ENCODE measurements at regions not wholly inside any gene's neighbourhood (a gene's known extent, or its start where the extent isn't known, plus 50 kb on each side); places are given as distances from the start of the nearest gene placed in this dataset.

DNA sequence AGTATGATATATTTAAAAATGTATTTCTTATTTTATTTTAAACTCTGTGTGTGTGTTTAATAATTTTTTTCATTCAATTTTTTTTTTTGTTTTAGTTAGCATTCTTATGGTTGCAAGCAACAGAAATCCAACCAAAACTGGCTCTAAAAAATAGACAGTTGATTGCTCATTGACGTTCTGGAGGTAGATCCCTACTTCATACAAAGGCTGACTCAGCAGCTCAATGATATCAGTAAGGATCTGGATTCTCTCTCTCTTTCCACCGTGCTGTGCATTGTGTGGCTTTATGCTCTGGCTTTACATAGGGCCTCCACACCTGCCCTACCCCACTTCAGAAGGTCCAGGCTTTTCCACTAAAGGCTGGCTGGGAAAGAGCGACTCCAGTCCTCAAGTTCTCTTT, 117.8 kb downstream of the UCHL1 start:
- H3K27me3 Mint-ChIP-seq: peaks cover 4% of the 10 kb centered on the region
- ATAC-seq (ENCODE audit: low read depth) (no peak), DNase-seq (no peak)
- H3K79me2 ChIP-seq (ENCODE audit: control insufficient read depth, insufficient read depth, low read length): no peaks in the 10 kb centered on the region
- H3K4me3 ChIP-seq (ENCODE audit: control extremely low read depth in 1 of 5, extremely low read depth in 1 of 5, insufficient read depth in 1 of 5, low read depth in 2 of 5, low read length in 4 of 5): no peak overlapping the region
- H4K20me1 ChIP-seq (ENCODE audit: control insufficient read depth, insufficient read depth, low read length, poor library complexity, severe bottlenecking): no peaks in the 10 kb centered on the region
- H3K27ac ChIP-seq (ENCODE audit: low read length in 2 of 2): no peak overlapping the region
- H3K9me3 Mint-ChIP-seq (ENCODE audit: insufficient read depth): peaks cover 8% of the 10 kb centered on the region
- POLR2A ChIA-PET: no interaction called here
- CTCF ChIA-PET: no interaction called here
- no peaks in the 10 kb centered on the region for H3K4me1 Mint-ChIP-seq
- 80% methylated on average over 1 of the region's 3 CpGs for WGBS (ENCODE audit: insufficient coverage)
- no peak overlapping the region for H3K9ac ChIP-seq (ENCODE audit: low read length)
- TF ChIP-seq EZH2 (IDR thresholded peaks at IDR 0.05; ENCODE audit: borderline replicate concordance, insufficient read depth, low read depth, low read length, poor library complexity, severe bottlenecking): no peak
- TF ChIP-seq, protein P1, sequence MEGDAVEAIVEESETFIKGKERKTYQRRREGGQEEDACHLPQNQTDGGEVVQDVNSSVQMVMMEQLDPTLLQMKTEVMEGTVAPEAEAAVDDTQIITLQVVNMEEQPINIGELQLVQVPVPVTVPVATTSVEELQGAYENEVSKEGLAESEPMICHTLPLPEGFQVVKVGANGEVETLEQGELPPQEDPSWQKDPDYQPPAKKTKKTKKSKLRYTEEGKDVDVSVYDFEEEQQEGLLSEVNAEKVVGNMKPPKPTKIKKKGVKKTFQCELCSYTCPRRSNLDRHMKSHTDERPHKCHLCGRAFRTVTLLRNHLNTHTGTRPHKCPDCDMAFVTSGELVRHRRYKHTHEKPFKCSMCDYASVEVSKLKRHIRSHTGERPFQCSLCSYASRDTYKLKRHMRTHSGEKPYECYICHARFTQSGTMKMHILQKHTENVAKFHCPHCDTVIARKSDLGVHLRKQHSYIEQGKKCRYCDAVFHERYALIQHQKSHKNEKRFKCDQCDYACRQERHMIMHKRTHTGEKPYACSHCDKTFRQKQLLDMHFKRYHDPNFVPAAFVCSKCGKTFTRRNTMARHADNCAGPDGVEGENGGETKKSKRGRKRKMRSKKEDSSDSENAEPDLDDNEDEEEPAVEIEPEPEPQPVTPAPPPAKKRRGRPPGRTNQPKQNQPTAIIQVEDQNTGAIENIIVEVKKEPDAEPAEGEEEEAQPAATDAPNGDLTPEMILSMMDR (IDR thresholded peaks at IDR 0.05): no peak
- no peaks in the 10 kb centered on the region for H3K36me3 ChIP-seq (replicated peaks in 1 of 2; ENCODE audit: control extremely low read depth in 1 of 2, control insufficient read depth in 1 of 2, extremely low read depth in 1 of 2, insufficient read depth in 2 of 2, low read length in 1 of 2)
- H3K27ac Mint-ChIP-seq: no peak overlapping the region
- intact Hi-C loops (cut with micrococcal nuclease): no loop called here
- H3K27me3 ChIP-seq (replicated peaks in 1 of 4; ENCODE audit: control extremely low read depth in 1 of 4, control insufficient read depth in 3 of 4, insufficient read depth in 4 of 4, low read length in 3 of 4): no peaks in the 10 kb centered on the region
- H3K4me3 Mint-ChIP-seq: no peak overlapping the region
- no peak overlapping the region for H2AFZ ChIP-seq (ENCODE audit: insufficient read depth, low read depth, low read length, poor library complexity, severe bottlenecking)
- no peaks in the 10 kb centered on the region for H3K4me1 ChIP-seq (ENCODE audit: control insufficient read depth in 2 of 2, insufficient read depth in 2 of 2, low read length in 2 of 2)
- no peak overlapping the region for H3K4me2 ChIP-seq (replicated peaks; ENCODE audit: low read depth, low read length, poor library complexity, severe bottlenecking)
- H3K9me3 ChIP-seq (ENCODE audit: control extremely low read depth in 1 of 3, control insufficient read depth in 2 of 3, insufficient read depth in 1 of 3, low read length in 2 of 3): peaks cover 0 to 3% (median 0%) of the 10 kb centered on the region in 3 donors

DNA sequence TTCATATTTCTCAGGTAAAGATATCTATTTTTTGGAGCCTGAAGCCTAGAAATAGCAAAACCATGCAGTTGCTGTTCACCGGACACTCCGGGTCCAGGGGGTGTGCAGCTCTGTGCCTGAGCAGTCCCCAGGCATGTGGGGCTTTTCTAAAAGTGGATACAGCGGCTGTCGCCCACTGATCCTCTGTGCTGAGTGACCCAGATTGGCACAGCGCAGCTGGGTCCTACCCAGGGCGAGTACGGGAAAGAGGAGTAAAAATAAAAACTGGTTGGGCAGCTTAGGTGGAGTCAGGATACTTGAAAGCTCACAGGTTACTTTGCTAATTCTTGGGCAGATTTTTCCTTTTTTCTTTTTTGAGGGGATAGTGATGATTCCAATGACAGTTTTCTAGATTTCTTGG, 118.8 kb downstream of the UCHL1 start:
- ChIA-PET POLR2A (no interaction called here), CTCF (no interaction called here)
- peaks cover 8% of the 10 kb centered on the region for H3K9me3 Mint-ChIP-seq (ENCODE audit: insufficient read depth)
- no peak overlapping the region for H3K9ac ChIP-seq (ENCODE audit: low read length)
- WGBS (ENCODE audit: insufficient coverage): 95% methylated on average over 7 of the region's 7 CpGs
- H3K4me3 Mint-ChIP-seq: no peak overlapping the region
- no peaks in the 10 kb centered on the region for H3K79me2 ChIP-seq (ENCODE audit: control insufficient read depth, insufficient read depth, low read length)
- H3K4me2 ChIP-seq (replicated peaks; ENCODE audit: low read depth, low read length, poor library complexity, severe bottlenecking): no peak overlapping the region
- H3K9me3 ChIP-seq (ENCODE audit: control extremely low read depth in 1 of 3, control insufficient read depth in 2 of 3, insufficient read depth in 1 of 3, low read length in 2 of 3): peaks cover 0 to 3% (median 0%) of the 10 kb centered on the region in 3 donors
- no peak for DNase-seq
- H3K27me3 Mint-ChIP-seq: no peaks in the 10 kb centered on the region
- H3K27ac Mint-ChIP-seq: no peak overlapping the region
- intact Hi-C loops (cut with micrococcal nuclease): no loop called here
- H3K36me3 ChIP-seq (replicated peaks in 1 of 2; ENCODE audit: control extremely low read depth in 1 of 2, control insufficient read depth in 1 of 2, extremely low read depth in 1 of 2, insufficient read depth in 2 of 2, low read length in 1 of 2): no peaks in the 10 kb centered on the region
- no peaks in the 10 kb centered on the region for H3K4me1 ChIP-seq (ENCODE audit: control insufficient read depth in 2 of 2, insufficient read depth in 2 of 2, low read length in 2 of 2)
- H4K20me1 ChIP-seq (ENCODE audit: control insufficient read depth, insufficient read depth, low read length, poor library complexity, severe bottlenecking): no peaks in the 10 kb centered on the region
- H3K27me3 ChIP-seq (replicated peaks in 1 of 4; ENCODE audit: control extremely low read depth in 1 of 4, control insufficient read depth in 3 of 4, insufficient read depth in 4 of 4, low read length in 3 of 4): no peaks in the 10 kb centered on the region
- no peak overlapping the region for H3K4me3 ChIP-seq (ENCODE audit: control extremely low read depth in 1 of 5, extremely low read depth in 1 of 5, insufficient read depth in 1 of 5, low read depth in 2 of 5, low read length in 4 of 5)
- H3K27ac ChIP-seq (ENCODE audit: low read length in 2 of 2): no peak overlapping the region
- no peak for ATAC-seq (ENCODE audit: low read depth)
- no peaks in the 10 kb centered on the region for H3K4me1 Mint-ChIP-seq
- no peak overlapping the region for H2AFZ ChIP-seq (ENCODE audit: insufficient read depth, low read depth, low read length, poor library complexity, severe bottlenecking)
- no peak for TF ChIP-seq EZH2 (IDR thresholded peaks at IDR 0.05; ENCODE audit: borderline replicate concordance, insufficient read depth, low read depth, low read length, poor library complexity, severe bottlenecking)
- TF ChIP-seq, protein P1 (IDR thresholded peaks at IDR 0.05): no peak

Data from B cell (primary cell).